ENCODE measurements at regions not wholly inside any gene's neighbourhood (a gene's known extent, or its start where the extent isn't known, plus 50 kb on each side); places are given as distances from the start of the nearest gene placed in this dataset.
"Not testable (repeated sequence)": the region's sequence is repeated elsewhere in the genome, so short reads cannot be mapped to it uniquely, and the experiment has no call there.

DNA sequence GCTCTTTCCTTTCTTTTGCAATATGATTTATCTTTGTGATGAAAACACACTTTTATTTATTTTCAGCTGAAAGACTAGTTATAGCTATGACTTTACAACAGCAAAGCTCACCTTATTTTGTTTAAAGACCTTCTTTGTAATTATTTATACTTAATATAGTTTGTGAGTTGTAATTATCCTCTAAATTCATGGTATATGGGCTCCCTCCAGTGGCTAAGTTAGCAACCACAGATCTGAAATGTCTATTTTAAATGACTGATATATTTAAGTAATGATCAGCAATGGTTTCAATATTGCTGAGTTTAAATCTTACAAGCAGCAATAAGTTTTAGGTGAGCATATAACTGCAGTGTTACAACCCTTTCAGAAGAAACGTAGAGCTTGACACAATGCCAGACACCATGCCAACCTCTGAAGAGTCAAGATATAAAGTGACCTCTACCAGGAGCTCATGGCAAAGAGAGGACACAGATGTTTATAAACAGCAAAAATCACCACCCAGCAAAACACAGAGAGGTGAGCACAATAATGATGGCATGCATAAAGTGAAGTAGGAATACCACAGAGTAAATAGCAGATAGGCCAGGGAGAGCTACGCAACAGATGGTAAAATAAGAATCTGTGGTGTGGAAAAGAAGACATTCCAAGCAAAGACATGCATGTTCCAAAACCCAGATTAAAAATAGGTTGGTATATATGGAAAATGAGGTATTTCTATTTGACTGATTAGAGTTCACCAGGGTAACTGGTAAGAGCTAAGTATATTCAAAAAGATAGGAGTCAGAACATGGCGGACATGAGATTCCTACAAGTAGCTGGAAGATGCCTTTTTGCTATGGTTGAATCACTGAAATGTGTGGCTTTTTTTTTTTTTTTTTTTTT lies 143.7 kb upstream of the ZNF385D start:
- H3K4me3 ChIP-seq (ENCODE audit: low read length): no peak overlapping the region
- H3K27me3 ChIP-seq (ENCODE audit: insufficient read depth, low read length): no peaks in the 10 kb centered on the region
- H3K9ac ChIP-seq (ENCODE audit: low read depth, low read length): no peak overlapping the region
- WGBS: 92% methylated on average over 3 of the region's 3 CpGs
- no peaks in the 10 kb centered on the region for H3K36me3 ChIP-seq (ENCODE audit: insufficient read depth, low read length)
- H3K27ac ChIP-seq (ENCODE audit: low read depth, low read length): no peak overlapping the region
- no peaks in the 10 kb centered on the region for H3K9me3 ChIP-seq (ENCODE audit: insufficient read depth, low read depth, low read length)
- no peaks in the 10 kb centered on the region for H3K4me1 ChIP-seq (ENCODE audit: insufficient read depth, low read length)

DNA sequence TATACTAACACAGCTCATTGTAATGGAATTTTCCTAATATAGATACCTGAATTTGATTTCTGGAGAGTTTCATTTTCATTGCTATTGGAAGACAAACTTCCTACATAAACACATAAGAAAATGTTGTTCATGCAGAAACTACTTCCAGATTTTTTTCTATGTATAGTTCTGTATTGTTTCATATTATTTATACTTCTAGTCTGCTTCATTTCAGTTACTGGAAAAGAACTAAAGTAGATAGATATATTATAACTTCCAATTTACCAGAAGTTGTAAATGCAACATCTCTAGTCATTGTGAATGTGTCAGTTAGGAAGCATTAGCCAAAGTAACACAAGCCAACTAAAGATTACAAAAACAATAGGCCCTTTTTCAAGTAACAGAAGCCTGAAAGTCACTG lies 147.3 kb upstream of the ZNF385D start:
- Histone ChIP-seq H3K27me3 (ENCODE audit: insufficient read depth, low read length) (no peaks in the 10 kb centered on the region), H3K4me1 (ENCODE audit: insufficient read depth, low read length) (no peaks in the 10 kb centered on the region), H3K9ac (ENCODE audit: low read depth, low read length) (no peak overlapping the region), H3K9me3 (ENCODE audit: insufficient read depth, low read depth, low read length) (no peaks in the 10 kb centered on the region), H3K4me3 (ENCODE audit: low read length) (no peak overlapping the region), H3K36me3 (ENCODE audit: insufficient read depth, low read length) (no peaks in the 10 kb centered on the region), H3K27ac (ENCODE audit: low read depth, low read length) (no peak overlapping the region)

DNA sequence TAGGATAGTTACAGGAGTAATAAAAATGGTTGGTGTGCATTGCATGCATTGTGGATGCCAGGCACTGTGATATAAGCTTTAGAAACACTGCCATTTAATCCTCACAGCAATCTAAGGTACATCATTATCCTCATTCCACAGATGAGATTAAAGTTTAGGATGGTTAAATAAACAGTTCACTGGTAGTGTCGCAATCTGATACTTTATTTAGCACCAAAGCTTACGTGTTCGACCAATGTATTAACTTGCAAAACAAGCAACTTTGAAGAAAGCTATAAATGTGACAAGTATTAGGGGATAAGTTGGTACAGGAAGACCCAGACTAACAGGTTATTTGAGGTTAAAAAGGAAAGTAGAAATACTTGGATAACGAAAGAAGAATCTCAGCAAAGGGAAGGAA lies 150.5 kb upstream of the ZNF385D start:
- H3K36me3 ChIP-seq (ENCODE audit: insufficient read depth, low read length): no peaks in the 10 kb centered on the region

DNA sequence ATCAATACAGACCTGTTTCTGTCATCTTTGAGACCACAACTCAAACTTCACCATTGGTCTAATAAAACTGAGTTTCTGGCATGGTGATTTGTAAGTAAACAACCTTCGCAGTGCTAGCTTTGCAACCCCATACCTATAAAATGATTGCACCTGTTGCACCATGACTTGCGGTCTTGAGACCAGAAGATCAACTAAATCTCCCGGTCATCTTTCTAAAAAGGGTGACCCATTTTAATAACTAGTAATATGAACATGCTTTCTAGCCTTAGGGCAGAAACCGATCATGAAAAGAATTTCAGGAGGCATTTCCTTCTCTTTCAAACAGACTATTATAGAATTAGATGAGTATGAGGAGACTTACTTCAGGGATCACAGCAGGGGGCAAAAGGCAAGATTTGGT lies 151.9 kb upstream of the ZNF385D start:
- no peaks in the 10 kb centered on the region for H3K36me3 ChIP-seq (ENCODE audit: insufficient read depth, low read length)
- H3K27ac ChIP-seq (ENCODE audit: low read depth, low read length): no peak overlapping the region
- H3K9me3 ChIP-seq (ENCODE audit: insufficient read depth, low read depth, low read length): no peaks in the 10 kb centered on the region
- no peaks in the 10 kb centered on the region for H3K4me1 ChIP-seq (ENCODE audit: insufficient read depth, low read length)
- no peak overlapping the region for H3K4me3 ChIP-seq (ENCODE audit: low read length)
- no peak overlapping the region for H3K9ac ChIP-seq (ENCODE audit: low read depth, low read length)
- WGBS: 97% methylated on average over 3 of the region's 4 CpGs
- H3K27me3 ChIP-seq (ENCODE audit: insufficient read depth, low read length): no peaks in the 10 kb centered on the region

More for the DNA sequence above, 150.5 kb upstream of the ZNF385D start:
- Histone ChIP-seq H3K27ac (ENCODE audit: low read depth, low read length) (no peak overlapping the region), H3K27me3 (ENCODE audit: insufficient read depth, low read length) (no peaks in the 10 kb centered on the region), H3K4me1 (ENCODE audit: insufficient read depth, low read length) (no peaks in the 10 kb centered on the region), H3K9me3 (ENCODE audit: insufficient read depth, low read depth, low read length) (no peaks in the 10 kb centered on the region), H3K9ac (ENCODE audit: low read depth, low read length) (no peak overlapping the region), H3K4me3 (ENCODE audit: low read length) (no peak overlapping the region)
- 95% methylated on average over 4 of the region's 4 CpGs for WGBS

DNA sequence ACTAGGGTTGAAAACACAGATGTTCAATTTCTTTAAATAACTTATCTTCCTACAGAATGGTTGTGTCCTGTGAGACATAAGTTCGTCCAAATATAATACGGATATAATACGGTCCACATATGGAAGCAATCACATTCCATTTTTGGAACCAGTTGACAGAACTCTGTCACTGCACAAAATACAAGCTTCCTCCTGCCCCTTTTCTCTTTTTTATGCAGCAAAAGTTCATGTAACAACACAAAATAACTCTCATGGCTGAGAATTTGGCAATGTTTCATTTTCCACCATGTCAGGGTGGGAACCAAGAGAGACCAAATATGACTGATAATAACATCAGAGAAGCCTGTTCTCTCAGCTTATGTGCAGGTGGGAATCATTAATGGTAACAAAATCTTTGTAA lies 158.1 kb upstream of the ZNF385D start:
- Histone ChIP-seq H3K27ac (ENCODE audit: low read depth, low read length) (no peak overlapping the region), H3K36me3 (ENCODE audit: insufficient read depth, low read length) (no peaks in the 10 kb centered on the region), H3K9me3 (ENCODE audit: insufficient read depth, low read depth, low read length) (no peaks in the 10 kb centered on the region), H3K4me1 (ENCODE audit: insufficient read depth, low read length) (no peaks in the 10 kb centered on the region), H3K9ac (ENCODE audit: low read depth, low read length) (no peak overlapping the region), H3K4me3 (ENCODE audit: low read length) (no peak overlapping the region), H3K27me3 (ENCODE audit: insufficient read depth, low read length) (no peaks in the 10 kb centered on the region)
- WGBS: 98% methylated on average over 3 of the region's 3 CpGs

DNA sequence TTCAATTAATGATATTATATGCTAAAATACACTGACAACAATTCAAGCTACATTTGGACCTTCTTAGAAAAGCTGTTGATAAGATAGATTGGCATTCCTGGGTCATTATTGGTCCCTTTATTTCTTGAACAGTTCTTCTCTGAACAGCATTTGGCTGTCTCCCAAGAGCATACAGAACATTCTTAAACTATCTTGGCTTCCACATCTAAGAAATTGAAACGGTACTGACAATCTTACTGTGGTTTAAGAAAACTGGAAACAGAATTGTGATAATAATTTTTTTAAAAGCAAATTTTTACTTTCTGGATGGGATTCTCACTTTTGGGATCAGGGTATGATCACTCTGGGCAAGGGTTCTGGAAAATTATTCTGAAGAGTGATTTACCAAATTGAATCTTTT lies 161.7 kb upstream of the ZNF385D start:
- H3K9ac ChIP-seq (ENCODE audit: low read depth, low read length): no peak overlapping the region
- no peaks in the 10 kb centered on the region for H3K36me3 ChIP-seq (ENCODE audit: insufficient read depth, low read length)
- no peak overlapping the region for H3K27ac ChIP-seq (ENCODE audit: low read depth, low read length)
- H3K4me3 ChIP-seq (ENCODE audit: low read length): no peak overlapping the region
- H3K4me1 ChIP-seq (ENCODE audit: insufficient read depth, low read length): peaks cover 7% of the 10 kb centered on the region; the same call in 1 of the 2 replicates
- no peaks in the 10 kb centered on the region for H3K27me3 ChIP-seq (ENCODE audit: insufficient read depth, low read length)
- 100% methylated on average over 1 of the region's 1 CpG for WGBS
- H3K9me3 ChIP-seq (ENCODE audit: insufficient read depth, low read depth, low read length): no peaks in the 10 kb centered on the region

DNA sequence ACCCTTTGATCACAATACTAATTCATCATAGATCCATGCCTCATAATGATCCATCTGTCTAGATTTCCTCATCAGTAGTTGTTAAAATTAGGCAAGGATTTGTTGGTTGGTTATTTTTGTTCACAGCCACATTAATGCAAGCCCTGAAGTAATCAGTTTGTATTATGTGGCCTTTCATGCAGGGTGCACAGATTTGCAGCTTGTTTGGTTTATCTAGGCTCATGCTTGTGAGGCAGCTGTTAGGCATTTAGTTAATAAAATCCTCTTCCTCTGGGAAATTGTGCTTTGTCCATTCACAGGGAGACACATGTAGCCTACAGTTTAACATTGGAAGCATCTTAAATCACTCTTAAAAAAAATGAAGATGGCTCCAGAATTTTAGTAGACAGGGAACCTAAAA lies 162.8 kb upstream of the ZNF385D start:
- Histone ChIP-seq H3K9ac (ENCODE audit: low read depth, low read length) (no peak overlapping the region), H3K27me3 (ENCODE audit: insufficient read depth, low read length) (no peaks in the 10 kb centered on the region), H3K9me3 (ENCODE audit: insufficient read depth, low read depth, low read length) (no peaks in the 10 kb centered on the region), H3K4me3 (ENCODE audit: low read length) (no peak overlapping the region), H3K36me3 (ENCODE audit: insufficient read depth, low read length) (no peaks in the 10 kb centered on the region), H3K27ac (ENCODE audit: low read depth, low read length) (no peak overlapping the region), H3K4me1 (ENCODE audit: insufficient read depth, low read length) (peaks cover 7% of the 10 kb centered on the region; the same call in 1 of the 2 replicates)

DNA sequence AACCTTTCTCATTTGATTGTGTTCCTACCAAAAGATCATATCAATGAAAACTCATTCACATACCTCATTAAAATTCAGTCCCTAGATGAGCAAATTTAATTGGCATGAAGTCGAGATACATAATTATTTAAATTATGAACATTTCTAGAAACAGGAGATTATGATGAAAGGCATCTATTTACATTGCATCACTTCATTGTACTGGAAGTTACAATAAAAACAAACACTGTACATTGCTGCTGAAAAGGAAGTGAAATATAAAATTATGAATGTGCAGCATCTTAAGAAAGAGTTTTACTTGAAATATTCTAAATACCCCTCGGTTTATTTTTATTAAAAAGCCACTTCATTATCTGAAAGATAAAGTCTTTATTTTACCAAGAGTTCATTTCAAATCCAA lies 163.4 kb upstream of the ZNF385D start:
- Histone ChIP-seq H3K27ac (ENCODE audit: low read depth, low read length) (no peak overlapping the region), H3K9me3 (ENCODE audit: insufficient read depth, low read depth, low read length) (no peaks in the 10 kb centered on the region), H3K27me3 (ENCODE audit: insufficient read depth, low read length) (no peaks in the 10 kb centered on the region), H3K4me3 (ENCODE audit: low read length) (no peak overlapping the region), H3K4me1 (ENCODE audit: insufficient read depth, low read length) (peaks cover 13% of the 10 kb centered on the region), H3K36me3 (ENCODE audit: insufficient read depth, low read length) (no peaks in the 10 kb centered on the region), H3K9ac (ENCODE audit: low read depth, low read length) (no peak overlapping the region)
- no CpG with 5 or more reads among the region's 2 CpGs for WGBS

DNA sequence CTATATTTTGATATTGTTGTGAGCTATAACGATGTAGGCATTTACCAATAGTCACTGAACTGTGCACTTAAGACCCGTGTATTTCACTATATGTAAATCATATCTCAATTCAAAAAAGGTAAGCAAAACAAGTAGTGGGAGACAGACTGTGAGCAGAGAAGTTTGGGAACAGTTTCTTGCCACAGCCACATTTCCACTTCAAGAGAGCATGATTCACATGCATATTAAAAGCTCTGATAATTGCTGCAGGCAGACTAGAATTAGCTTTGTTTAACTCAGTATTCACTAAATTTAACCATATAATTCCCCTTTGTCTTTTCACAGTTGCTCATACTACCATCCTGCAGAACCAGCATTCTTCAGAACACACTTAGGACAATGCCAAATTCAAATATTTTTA lies 168.4 kb upstream of the ZNF385D start:
- H3K27me3 ChIP-seq (ENCODE audit: insufficient read depth, low read length): no peaks in the 10 kb centered on the region
- peaks cover 23% of the 10 kb centered on the region for H3K4me1 ChIP-seq (ENCODE audit: insufficient read depth, low read length)
- no peak overlapping the region for H3K27ac ChIP-seq (ENCODE audit: low read depth, low read length)
- no peaks in the 10 kb centered on the region for H3K9me3 ChIP-seq (ENCODE audit: insufficient read depth, low read depth, low read length)
- H3K36me3 ChIP-seq (ENCODE audit: insufficient read depth, low read length): no peaks in the 10 kb centered on the region
- no peak overlapping the region for H3K4me3 ChIP-seq (ENCODE audit: low read length)
- H3K9ac ChIP-seq (ENCODE audit: low read depth, low read length): no peak overlapping the region
- WGBS: 51% methylated on average over 2 of the region's 2 CpGs

DNA sequence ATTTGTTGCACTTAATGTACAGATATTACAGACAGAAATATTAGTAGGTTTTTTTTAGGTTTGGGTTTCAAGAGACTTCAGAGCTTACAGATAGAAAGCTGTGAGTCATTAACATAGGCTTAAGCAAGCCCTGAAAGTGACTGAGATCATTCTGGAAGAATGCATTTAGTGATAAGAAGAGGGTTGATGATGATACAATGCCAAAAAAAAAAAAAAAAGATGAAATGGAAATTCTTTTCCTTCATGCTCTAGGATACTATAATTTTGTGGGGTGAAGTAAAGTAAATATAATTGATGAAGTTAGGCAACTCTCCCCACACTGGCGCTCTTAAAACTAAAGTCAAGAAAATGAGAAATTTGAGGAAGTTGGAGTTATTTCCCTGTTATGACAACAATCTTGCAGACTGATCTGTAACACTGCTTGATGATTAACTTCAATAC lies 169.4 kb upstream of the ZNF385D start:
- no peak overlapping the region for H3K27ac ChIP-seq (ENCODE audit: low read depth, low read length)
- no peaks in the 10 kb centered on the region for H3K36me3 ChIP-seq (ENCODE audit: insufficient read depth, low read length)
- peaks cover 19% of the 10 kb centered on the region for H3K4me1 ChIP-seq (ENCODE audit: insufficient read depth, low read length)
- H3K9ac ChIP-seq (ENCODE audit: low read depth, low read length): no peak overlapping the region
- 100% methylated on average over 1 of the region's 1 CpG for WGBS
- H3K9me3 ChIP-seq (ENCODE audit: insufficient read depth, low read depth, low read length): no peaks in the 10 kb centered on the region
- no peaks in the 10 kb centered on the region for H3K27me3 ChIP-seq (ENCODE audit: insufficient read depth, low read length)
- H3K4me3 ChIP-seq (ENCODE audit: low read length): no peak overlapping the region

DNA sequence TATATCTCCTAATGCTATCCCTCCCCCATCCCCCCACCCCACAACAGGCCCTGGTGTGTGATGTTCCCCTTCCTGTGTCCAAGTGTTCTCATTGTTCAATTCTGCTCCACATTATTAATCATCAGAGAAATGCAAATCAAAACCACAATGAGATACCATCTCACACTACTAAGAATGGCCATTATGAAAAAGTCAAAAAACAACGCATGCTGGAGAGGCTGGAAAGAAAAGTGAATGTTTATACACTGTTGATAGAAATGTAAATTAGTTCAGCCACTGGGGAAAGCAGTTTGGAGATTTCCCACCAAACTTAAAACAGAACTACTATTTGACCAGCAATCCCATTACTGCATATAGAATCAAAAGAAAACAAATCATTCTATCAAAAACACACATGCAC lies 172.1 kb upstream of the ZNF385D start:
- not testable (repeated sequence) for H3K36me3 ChIP-seq (ENCODE audit: insufficient read depth, low read length); H3K27me3 ChIP-seq (ENCODE audit: insufficient read depth, low read length); H3K4me3 ChIP-seq (ENCODE audit: low read length); H3K27ac ChIP-seq (ENCODE audit: low read depth, low read length); H3K9me3 ChIP-seq (ENCODE audit: insufficient read depth, low read depth, low read length); H3K9ac ChIP-seq (ENCODE audit: low read depth, low read length)
- peaks cover 16% of the 10 kb centered on the region for H3K4me1 ChIP-seq (ENCODE audit: insufficient read depth, low read length)
- 100% methylated on average over 1 of the region's 1 CpG for WGBS

DNA sequence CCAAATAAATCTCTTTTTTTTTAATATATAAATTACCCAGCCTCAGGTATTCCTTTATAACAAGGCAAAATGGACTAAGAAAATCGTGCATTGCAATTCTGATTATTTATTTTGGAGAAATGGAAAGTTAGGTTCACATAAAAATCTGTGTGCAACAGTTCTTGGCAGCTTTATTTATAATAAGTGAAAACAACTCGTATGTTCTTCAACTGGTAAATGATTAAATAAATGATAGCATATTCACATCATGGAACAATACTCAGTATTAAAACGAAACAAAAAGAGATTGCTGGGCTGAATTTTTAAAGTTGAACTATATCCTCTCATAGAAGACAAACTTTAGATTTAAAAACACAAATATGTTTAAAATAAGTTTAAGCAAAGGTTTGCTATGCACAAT lies 176.3 kb upstream of the ZNF385D start:
- no peaks in the 10 kb centered on the region for H3K27me3 ChIP-seq (ENCODE audit: insufficient read depth, low read length)
- no peak overlapping the region for H3K9ac ChIP-seq (ENCODE audit: low read depth, low read length)
- no peaks in the 10 kb centered on the region for H3K9me3 ChIP-seq (ENCODE audit: insufficient read depth, low read depth, low read length)
- no peaks in the 10 kb centered on the region for H3K36me3 ChIP-seq (ENCODE audit: insufficient read depth, low read length)
- no peak overlapping the region for H3K4me3 ChIP-seq (ENCODE audit: low read length)
- H3K4me1 ChIP-seq (ENCODE audit: insufficient read depth, low read length): no peaks in the 10 kb centered on the region
- WGBS: 75% methylated on average over 2 of the region's 3 CpGs
- no peak overlapping the region for H3K27ac ChIP-seq (ENCODE audit: low read depth, low read length)
